ENCODE measurements at regions not wholly inside any gene's neighbourhood (a gene's known extent, or its start where the extent isn't known, plus 50 kb on each side); places are given as distances from the start of the nearest gene placed in this dataset.
A peak's percentile ranks its signal among the peaks of the same experiment; 100 is the strongest.

DNA sequence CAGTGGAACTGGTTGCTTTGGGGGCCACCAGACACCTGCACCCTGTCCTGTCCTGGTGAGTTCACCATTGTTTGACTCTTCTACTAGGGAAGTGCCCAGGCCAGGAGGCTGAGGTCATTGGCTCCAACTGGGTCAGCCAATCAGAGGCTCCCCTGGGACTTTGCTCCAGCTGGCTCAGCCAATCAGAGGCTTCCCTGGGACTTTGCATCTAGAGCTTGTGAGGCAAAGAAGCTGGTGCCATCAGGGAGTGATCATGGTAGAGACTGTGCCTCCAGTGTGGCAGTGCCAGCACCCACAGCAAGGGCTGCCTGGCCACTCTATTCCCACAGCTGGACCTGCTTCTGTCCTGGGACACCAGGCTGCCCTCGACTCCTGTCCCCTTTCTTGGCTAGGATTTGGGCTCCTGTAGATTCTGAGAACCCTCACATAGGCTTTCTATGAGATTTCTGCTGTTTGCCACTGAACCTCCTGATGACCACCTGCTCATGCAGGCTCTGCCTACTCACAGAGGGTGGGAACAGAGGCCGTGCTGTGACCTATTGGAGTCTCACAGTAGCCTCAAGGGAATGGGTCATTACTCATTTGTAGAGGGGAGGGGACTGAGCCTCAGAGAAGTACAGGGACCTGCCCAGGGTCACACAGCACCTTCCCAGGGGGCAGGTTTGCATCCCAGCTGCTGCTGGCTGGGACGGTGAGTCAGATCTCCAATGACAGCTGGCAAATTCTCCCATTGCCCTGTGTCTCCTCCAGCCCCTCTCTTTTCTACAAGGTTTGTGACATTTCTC is 59.2 kb upstream of the SHISAL1 start:
- peak; percentile 57 for DNase-seq (ENCODE audit: low spot score)
- H3K4me3 ChIP-seq = no peak overlapping the region
- TF ChIP-seq CTCF (IDR thresholded peaks at IDR 0.05) = no peak
- H3K27ac ChIP-seq = no peak overlapping the region

DNA sequence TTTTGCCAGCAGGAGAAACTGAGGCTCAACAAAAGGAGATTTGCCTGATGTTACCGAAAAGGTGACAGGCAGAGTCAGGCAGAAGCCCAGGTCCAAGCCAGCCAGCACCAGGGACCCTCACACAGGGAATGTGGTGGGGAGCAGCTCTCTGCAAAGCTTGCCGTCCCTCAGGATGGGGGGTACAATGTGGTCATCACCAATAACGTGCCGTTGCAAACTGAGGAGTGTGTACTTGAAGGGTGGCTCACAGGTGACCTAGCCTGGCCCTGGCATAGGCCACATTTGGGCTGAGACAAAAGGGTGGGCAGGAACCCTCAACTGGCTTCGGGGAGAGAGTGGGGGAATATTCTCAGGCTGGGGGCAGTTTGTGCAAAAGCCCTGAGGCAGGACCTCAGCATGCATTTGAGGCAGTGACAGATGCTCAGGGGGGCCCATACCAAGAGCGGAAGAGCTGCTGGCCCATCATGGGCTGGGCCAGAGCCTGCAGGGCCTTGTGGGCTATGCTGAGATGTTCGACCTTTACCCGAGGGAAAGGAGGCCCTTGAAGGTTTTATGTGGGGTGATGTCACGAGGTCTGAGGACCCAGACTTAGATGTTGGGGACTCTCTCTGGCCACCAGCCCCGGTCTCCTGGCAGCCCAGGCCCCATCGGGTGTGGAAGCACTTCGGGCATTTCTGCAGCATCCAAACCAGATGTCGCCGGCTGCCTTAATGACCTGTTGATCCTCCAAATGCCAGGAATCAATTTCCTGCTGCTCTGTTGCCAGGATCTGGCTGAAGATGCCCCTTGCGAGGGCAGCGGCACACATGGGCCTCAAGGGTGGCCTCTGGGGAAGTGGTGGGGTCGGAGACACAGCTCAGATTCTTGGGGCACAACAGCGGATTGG is 57.4 kb upstream of the SHISAL1 start:
- DNase-seq (ENCODE audit: low spot score) = peak; percentile 69
- H3K4me3 ChIP-seq = no peak overlapping the region
- no peak for TF ChIP-seq CTCF (IDR thresholded peaks at IDR 0.05)
- H3K27ac ChIP-seq = no peak overlapping the region

DNA sequence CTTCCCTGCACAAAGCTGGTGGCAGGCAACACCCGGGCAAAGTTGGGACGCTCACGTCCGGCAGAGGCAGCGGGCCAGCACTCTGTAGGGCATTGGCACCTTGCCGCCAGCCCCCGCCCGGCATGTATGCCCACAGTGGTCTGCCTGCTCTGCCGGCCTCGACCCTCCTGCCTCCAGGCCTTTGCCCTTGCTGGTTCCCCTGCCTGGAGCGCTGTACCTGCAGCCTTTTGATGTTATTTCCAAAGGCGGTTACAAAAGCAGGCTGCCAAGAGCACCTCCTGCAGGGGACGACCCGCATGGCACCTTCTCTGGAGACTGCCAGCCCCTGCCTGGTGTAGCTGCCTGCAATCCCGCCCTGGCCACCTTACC is 56.5 kb upstream of the SHISAL1 start:
- TF ChIP-seq CTCF (IDR thresholded peaks at IDR 0.05) = no peak
- H3K4me3 ChIP-seq = no peak overlapping the region
- H3K27ac ChIP-seq = no peak overlapping the region
- DNase-seq (ENCODE audit: low spot score) = peak; percentile 53

DNA sequence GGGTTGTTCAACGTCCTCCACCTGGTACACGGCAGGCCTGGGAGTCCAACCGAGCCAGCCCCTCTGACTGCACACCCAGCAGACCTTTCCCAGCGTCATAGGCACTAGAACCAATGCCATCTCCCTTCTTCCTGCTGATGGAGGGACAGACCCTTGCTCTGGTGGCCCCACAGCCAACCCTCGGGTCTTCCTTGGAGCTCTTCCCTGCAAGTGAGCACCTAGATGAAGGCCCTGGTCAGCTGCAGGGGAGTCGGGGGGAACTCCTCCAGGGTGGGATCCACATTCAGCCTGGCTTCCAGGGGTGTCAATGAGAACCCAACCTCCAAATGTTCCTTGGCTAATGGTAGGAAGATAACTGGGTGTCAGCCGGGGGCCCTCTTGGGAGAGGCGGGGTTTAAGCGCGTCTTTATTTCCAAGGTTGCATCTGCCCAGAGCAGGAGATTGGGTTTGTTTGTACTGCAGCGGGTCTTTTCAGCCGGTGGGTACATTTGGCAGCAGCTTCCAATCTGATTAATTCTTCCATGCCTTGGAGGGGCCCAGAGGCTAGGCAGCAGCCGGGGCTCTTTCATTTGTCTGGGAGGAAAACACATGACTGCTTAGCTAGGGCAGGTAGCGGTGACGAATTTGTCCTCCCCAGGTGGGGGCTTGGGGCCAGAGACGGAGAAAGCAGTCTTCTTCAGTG is 56.0 kb upstream of the SHISAL1 start:
- H3K4me3 ChIP-seq = no peak overlapping the region
- H3K27ac ChIP-seq = no peak overlapping the region
- no peak for TF ChIP-seq CTCF (IDR thresholded peaks at IDR 0.05)
- DNase-seq (ENCODE audit: low spot score) = peak; percentile 59

DNA sequence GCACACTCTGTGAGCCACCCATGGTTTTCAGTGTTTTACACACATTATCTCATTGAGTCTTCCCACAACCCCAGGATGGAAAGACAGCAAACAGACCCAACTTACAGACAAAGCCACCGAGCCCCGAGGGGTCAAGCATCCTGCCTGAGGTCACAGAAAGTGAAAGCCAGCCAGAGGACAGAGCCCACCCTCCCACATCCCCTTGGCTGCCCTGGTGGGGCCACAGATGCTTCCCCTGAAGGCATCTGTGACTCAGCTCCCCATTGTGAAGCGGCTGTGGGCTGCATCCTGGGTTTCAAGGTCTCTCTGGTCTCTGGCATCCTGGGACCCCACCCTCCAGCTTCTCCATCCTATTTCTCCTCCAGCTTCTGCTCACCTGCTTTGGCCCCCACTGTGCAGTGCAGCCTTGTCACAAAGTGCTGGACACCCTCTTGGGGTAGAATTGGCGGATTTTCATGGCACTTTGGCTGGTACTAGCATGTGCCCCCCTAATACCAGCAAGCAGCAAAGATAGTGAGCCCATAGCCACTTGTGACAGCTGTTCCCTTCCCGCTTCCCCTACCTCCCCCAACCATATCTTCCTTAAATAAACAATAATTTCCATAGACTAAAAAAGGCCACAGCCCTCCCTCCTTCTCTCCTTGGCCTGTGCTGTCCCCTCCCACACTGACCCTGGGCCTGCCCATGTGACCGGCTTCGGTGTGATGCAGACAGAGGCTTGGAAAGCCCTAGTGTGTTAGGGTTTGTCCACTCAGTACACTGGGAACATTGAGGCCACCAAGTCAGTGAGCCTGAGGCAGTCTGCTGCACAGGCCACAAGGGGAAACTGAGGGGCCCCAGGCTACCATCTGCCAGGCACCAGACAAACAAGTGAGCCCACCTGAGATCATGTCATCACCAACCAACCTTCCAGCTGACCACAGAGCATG is 53.9 kb upstream of the SHISAL1 start:
- H3K27ac ChIP-seq = no peak overlapping the region
- TF ChIP-seq CTCF (IDR thresholded peaks at IDR 0.05) = no peak
- no peak overlapping the region for H3K4me3 ChIP-seq
- DNase-seq (ENCODE audit: low spot score) = peak; percentile 72

GRCh38 chr22:44365832-44366231 is 53.1 kb upstream of the SHISAL1 start:
- TF ChIP-seq CTCF (IDR thresholded peaks at IDR 0.05) = no peak
- DNase-seq (ENCODE audit: low spot score) = peak; percentile 65
- no peak overlapping the region for H3K4me3 ChIP-seq
- no peak overlapping the region for H3K27ac ChIP-seq
